Stimulated activated CD4-positive, alpha-beta T cell treated with anti-CD3 and anti-CD28 coated beads, Interleukin-4, amount 100 ng/mL, for 48 hours (primary cell): ENCODE measurements at regions not wholly inside any gene's neighbourhood (a gene's known extent, or its start where the extent isn't known, plus 50 kb on each side); places are given as distances from the start of the nearest gene placed in this dataset.

ENCODE experiments used
- DNase-seq, 2 donors: peaks; one replicate each; pipeline ENCODE4 v3.0.0-alpha.2; 2020; ENCODE audit warnings: low read depth in 2 of 2

- no peak for DNase-seq
These were observed 88.1 kb downstream of the UNCX start for GRCh38 chr7:1320616-1321240.

- no peak for DNase-seq
These were observed 89.0 kb downstream of the UNCX start for GRCh38 chr7:1321411-1322239.

GRCh38 chr7:1322240-1323110, 89.8 kb downstream of the UNCX start:
- DNase-seq = no peak

GRCh38 chr7:1323178-1324027, 90.7 kb downstream of the UNCX start:
- DNase-seq = no peak

- no peak for DNase-seq
These were observed 91.6 kb downstream of the UNCX start for GRCh38 chr7:1324028-1324900.

GRCh38 chr7:1325246-1325645, 92.6 kb downstream of the UNCX start:
- no peak for DNase-seq

- DNase-seq = no peak
These were observed 93.2 kb downstream of the UNCX start for GRCh38 chr7:1325646-1326510.

GRCh38 chr7:1326511-1326785, 93.8 kb downstream of the UNCX start:
- no peak for DNase-seq

GRCh38 chr7:1329261-1329660, 96.6 kb downstream of the UNCX start:
- no peak for DNase-seq

- no peak for DNase-seq
These were observed 97.5 kb downstream of the UNCX start for GRCh38 chr7:1329966-1330800.

GRCh38 chr7:1330801-1331425, 98.2 kb downstream of the UNCX start:
- no peak for DNase-seq

- no peak for DNase-seq
These were observed 99.1 kb downstream of the UNCX start for GRCh38 chr7:1331561-1332467.

GRCh38 chr7:1336509-1336908, 103.8 kb downstream of the UNCX start:
- DNase-seq = no peak

GRCh38 chr7:1339611-1340010, 106.9 kb downstream of the UNCX start:
- no peak for DNase-seq

GRCh38 chr7:1340031-1340430, 107.4 kb downstream of the UNCX start:
- no peak for DNase-seq

- no peak for DNase-seq
These were observed 108.0 kb downstream of the UNCX start for GRCh38 chr7:1340461-1341360.
